IMR-90 (cell line): ENCODE measurements at regions not wholly inside any gene's neighbourhood (a gene's known extent, or its start where the extent isn't known, plus 50 kb on each side); places are given as distances from the start of the nearest gene placed in this dataset.

ENCODE experiments used
- BHLHE40 ChIP-seq: fragments of 150-350 bp; IDR thresholded peaks from 2 replicates; pipeline ENCODE4 v1.6.1; 2016; ENCODE audit warnings: mild to moderate bottlenecking, low read depth, low read length
- CEBPB ChIP-seq: IDR thresholded peaks from 2 replicates; pipeline ENCODE4 v1.6.1; 2012; ENCODE audit warnings: low read depth, low read length, improper control_type of control experiment
- CHD1 ChIP-seq: IDR thresholded peaks from 2 replicates; pipeline ENCODE4 v1.6.1; 2012; ENCODE audit warnings: low read depth, low read length, improper control_type of control experiment
- CTCF ChIP-seq: conservative IDR thresholded peaks from 2 replicates; pipeline ENCODE4 v1.5.1; 2012; ENCODE audit warnings: mild to moderate bottlenecking, low read depth, low read length, improper control_type of control experiment
- ELK1 ChIP-seq: fragments of 150-350 bp; IDR thresholded peaks from 2 replicates; pipeline ENCODE4 v1.6.1; 2016; ENCODE audit warnings: low read depth, mild to moderate bottlenecking, low read length, moderate library complexity, borderline replicate concordance
- MAFK ChIP-seq: IDR thresholded peaks from 2 replicates; pipeline ENCODE4 v1.6.1; 2012; ENCODE audit warnings: low read depth, low read length, improper control_type of control experiment
- MXI1 ChIP-seq: IDR thresholded peaks from 2 replicates; pipeline ENCODE4 v1.6.1; 2012; ENCODE audit warnings: low read depth, mild to moderate bottlenecking, low read length, moderate library complexity, borderline replicate concordance
- POLR2A ChIP-seq: IDR thresholded peaks from 2 replicates; pipeline ENCODE4 v1.6.1; 2012; ENCODE audit warnings: mild to moderate bottlenecking, low read depth, low read length
- RAD21 ChIP-seq: IDR thresholded peaks from 2 replicates; pipeline ENCODE4 v1.6.1; 2012; ENCODE audit warnings: low read length, improper control_type of control experiment
- USF2 ChIP-seq: fragments of 150-350 bp; IDR thresholded peaks from 2 replicates; pipeline ENCODE4 v1.6.1; 2017; ENCODE audit warnings: mild to moderate bottlenecking, antibody characterized with exemption, low read length, low read depth

- TF ChIP-seq CTCF: no peak
- no peak for TF ChIP-seq MXI1
- no peak for TF ChIP-seq POLR2A
- TF ChIP-seq MAFK: no peak
- no peak for TF ChIP-seq CEBPB
- no peak for TF ChIP-seq USF2
- TF ChIP-seq BHLHE40: no peak
- no peak for TF ChIP-seq ELK1
- TF ChIP-seq CHD1: no peak
- no peak for TF ChIP-seq RAD21
Measured at GRCh38 chr12:124093297-124093696, 120.3 kb downstream of the ZNF664 start.
